ENCODE measurements at regions not wholly inside any gene's neighbourhood (a gene's known extent, or its start where the extent isn't known, plus 50 kb on each side); places are given as distances from the start of the nearest gene placed in this dataset.

DNA sequence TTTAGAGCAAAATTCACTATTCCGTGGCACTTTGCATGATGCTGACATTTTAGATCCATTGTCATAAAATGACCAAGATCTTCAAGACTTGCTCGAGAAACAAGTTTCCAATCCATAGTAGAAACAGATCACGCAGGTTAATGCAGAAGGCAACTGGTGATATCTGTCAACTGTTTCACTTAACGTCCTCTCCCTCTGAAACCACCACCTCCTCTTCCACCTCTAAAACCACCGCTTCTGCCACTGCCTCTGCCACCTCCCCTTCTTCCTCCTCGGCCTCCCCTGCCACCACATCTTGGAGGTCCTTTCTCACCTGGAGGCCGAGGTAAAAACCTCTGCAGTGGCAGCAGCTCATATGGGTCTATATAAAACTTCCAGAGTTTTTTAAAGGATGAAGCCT is 84.6 kb upstream of the IRF2 start:
- Histone ChIP-seq H3K4me3 (replicated peaks in 1 of 3; ENCODE audit: insufficient read depth in 1 of 3, low read depth in 2 of 3, low read length in 3 of 3) (no peak overlapping the region), H3K36me3 (replicated peaks in 1 of 2; ENCODE audit: control insufficient read depth in 1 of 2, insufficient read depth in 2 of 2, low read length in 2 of 2) (no peaks in the 10 kb centered on the region), H3K27me3 (ENCODE audit: control insufficient read depth in 1 of 2, insufficient read depth in 2 of 2, low read length in 2 of 2) (no peaks in the 10 kb centered on the region), H3K79me2 (ENCODE audit: insufficient read depth, low read length) (no peaks in the 10 kb centered on the region), H3K9me3 (ENCODE audit: low read length) (no peaks in the 10 kb centered on the region), H3K9ac (ENCODE audit: insufficient read depth, low read depth, low read length) (no peak overlapping the region), H3K4me1 (ENCODE audit: insufficient read depth, low read length) (peaks cover 17% of the 10 kb centered on the region), H3K4me2 (ENCODE audit: low read depth, low read length) (no peak overlapping the region), H2AFZ (ENCODE audit: low read length) (no peak overlapping the region), H3K27ac (ENCODE audit: extremely low read length, insufficient read depth, low read length) (no peak overlapping the region), H4K20me1 (ENCODE audit: insufficient read depth, low read length) (no peaks in the 10 kb centered on the region)
- TF ChIP-seq RNF2 (conservative IDR thresholded peaks at IDR 0.05; ENCODE audit: low read depth), result no peak
- TF ChIP-seq ZNF382 (CRISPR knock-in tag; IDR thresholded peaks at IDR 0.05; ENCODE audit: borderline replicate concordance), result no peak
- no peak for TF ChIP-seq DNMT1 (CRISPR knock-in tag; IDR thresholded peaks at IDR 0.05)
- no peak for TF ChIP-seq THYN1 (CRISPR knock-in tag; IDR thresholded peaks at IDR 0.05; ENCODE audit: borderline replicate concordance, low read depth)
- TF ChIP-seq ZNF777 (CRISPR knock-in tag; IDR thresholded peaks at IDR 0.05), result no peak
- no peak for TF ChIP-seq GLI4 (CRISPR knock-in tag; IDR thresholded peaks at IDR 0.05; ENCODE audit: borderline replicate concordance)
- TF ChIP-seq ETS1 (CRISPR knock-in tag; IDR thresholded peaks at IDR 0.05), result no peak
- TF ChIP-seq BHLHE40 (IDR thresholded peaks at IDR 0.05; ENCODE audit: low read length), result no peak
- no peak for TF ChIP-seq THAP9 (CRISPR knock-in tag; IDR thresholded peaks at IDR 0.05; ENCODE audit: borderline replicate concordance)
- no peak for TF ChIP-seq MAFF (IDR thresholded peaks at IDR 0.05; ENCODE audit: low read depth, low read length)
- no peak for TF ChIP-seq IKZF1 (IDR thresholded peaks at IDR 0.05)
- no peak for TF ChIP-seq PAWR (CRISPR knock-in tag; IDR thresholded peaks at IDR 0.05; ENCODE audit: borderline replicate concordance)
- TF ChIP-seq ZNF713 (CRISPR knock-in tag; IDR thresholded peaks at IDR 0.05), result no peak
- no peak for TF ChIP-seq ONECUT2 (CRISPR knock-in tag; IDR thresholded peaks at IDR 0.05)
- TF ChIP-seq TCF12 (IDR thresholded peaks at IDR 0.05), result no peak
- TF ChIP-seq TCF12 (CRISPR knock-in tag; IDR thresholded peaks at IDR 0.05), result no peak
- no peak for TF ChIP-seq ZEB1 (IDR thresholded peaks at IDR 0.05; ENCODE audit: insufficient replicate concordance, low read depth)
- no peak for TF ChIP-seq SMAD1 (CRISPR knock-in tag; IDR thresholded peaks at IDR 0.05; ENCODE audit: borderline replicate concordance, low read depth)
- WGBS (ENCODE audit: low lambda C conversion rate), result 70% methylated on average over 7 of the region's 7 CpGs
- intact Hi-C loops (cut with micrococcal nuclease; ENCODE audit: unreplicated experiment) (loop anchor here (10.0 kb wide), 1 partner anchor 186 kb away; no protein-coding TSS in a partner anchor), in situ Hi-C loops (cut with HindIII; ENCODE audit: extremely low pct_ligation_motif_present, low pct_unique_long_range_greater_than_20kb) (no loop called here)
- DNase-seq (ENCODE audit: low spot score) (no peak), FAIRE-seq (no peak), ATAC-seq (no peak)
- CTCF ChIA-PET (ENCODE audit: low intra/inter-chr PET ratio, low total read pairs), result no interaction called here
- POLR2A ChIA-PET, result no interaction called here
- no TSS peak for BruUV-seq (replicated peaks)

All from HepG2 (cell line).